GM21576 (cell line): ENCODE measurements at regions not wholly inside any gene's neighbourhood (a gene's known extent, or its start where the extent isn't known, plus 50 kb on each side); places are given as distances from the start of the nearest gene placed in this dataset.

Source experiments
- ATAC-seq: cut with Tn5 transposase; IDR thresholded peaks from one replicate; pipeline ENCODE4 v1.9.1; 2021; ENCODE audit warnings: mild to moderate bottlenecking, moderate library complexity; ENCODE audit not compliant: unreplicated experiment

DNA sequence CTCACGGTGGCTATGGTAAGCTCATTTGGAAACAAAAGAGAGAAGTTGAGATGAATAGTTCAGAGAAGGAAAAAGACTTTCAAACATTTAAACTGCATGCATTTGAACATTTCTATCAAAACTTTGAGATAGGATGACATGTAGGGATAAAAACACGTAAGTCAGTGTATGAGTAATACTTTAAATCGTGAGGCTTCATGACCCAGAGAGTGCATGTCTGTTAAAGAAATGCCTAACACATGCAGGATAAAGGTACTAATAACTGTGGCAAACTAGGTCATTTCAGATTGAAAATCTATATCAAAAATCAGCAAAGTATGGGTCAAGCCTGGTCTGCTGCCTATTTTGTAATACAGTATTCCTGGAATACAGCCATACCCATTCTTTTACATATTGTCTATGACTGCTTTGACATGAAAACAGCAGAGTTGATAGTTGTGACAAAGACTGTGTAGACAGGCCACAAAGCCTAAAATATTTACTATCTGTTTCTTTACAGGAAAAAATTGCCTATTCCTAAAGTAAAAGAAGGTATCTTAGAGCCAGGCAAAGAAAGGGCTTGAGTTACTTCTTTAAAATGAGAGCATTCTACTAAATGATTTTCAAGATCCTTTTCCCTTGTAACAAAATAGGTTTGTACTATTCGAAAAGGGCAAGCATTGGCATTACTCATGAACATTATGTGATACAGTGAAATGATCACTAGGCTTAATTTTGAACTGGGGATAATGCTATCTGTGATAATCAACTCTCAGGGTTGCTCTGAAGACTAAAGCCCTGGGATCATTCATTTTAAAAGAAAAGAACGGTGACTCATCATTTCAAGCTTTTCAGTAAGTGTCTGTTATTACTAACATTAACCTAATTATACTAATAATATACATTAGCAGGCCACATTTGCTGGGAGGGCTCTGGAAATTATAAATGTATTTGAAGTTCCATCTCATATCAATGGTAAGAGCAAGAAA, 185.9 kb downstream of the CRPPA start:
- no peak for ATAC-seq

DNA sequence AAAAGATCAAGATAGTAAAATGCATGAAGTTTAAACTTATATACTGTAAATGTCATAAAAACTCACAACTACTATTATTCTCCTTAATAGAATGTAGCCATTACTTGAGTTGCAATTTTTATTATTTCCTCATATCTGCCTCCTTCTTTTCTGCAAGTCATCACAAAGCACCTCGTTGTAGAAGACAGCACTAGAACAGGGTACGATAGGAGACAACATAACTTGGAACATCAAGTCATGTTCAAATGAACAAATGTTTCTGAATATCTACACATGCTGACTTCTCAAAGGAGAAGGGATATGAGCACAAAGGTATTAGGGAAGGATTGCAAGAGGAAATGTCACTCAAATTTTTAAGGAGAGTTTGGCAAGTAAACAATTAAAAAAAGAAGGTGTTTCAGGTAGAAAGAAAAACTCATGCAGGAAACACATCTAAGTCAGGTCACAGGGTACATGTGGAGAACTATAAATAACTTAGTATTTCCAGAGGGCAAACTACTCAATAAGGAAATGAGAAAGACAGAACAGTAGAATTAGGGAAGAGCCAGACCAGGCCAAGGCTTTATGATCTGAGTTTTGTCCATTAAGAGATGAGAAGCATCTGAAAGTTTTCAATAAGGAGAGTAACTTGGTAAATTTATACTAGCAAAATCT, 186.7 kb downstream of the CRPPA start:
- no peak for ATAC-seq

DNA sequence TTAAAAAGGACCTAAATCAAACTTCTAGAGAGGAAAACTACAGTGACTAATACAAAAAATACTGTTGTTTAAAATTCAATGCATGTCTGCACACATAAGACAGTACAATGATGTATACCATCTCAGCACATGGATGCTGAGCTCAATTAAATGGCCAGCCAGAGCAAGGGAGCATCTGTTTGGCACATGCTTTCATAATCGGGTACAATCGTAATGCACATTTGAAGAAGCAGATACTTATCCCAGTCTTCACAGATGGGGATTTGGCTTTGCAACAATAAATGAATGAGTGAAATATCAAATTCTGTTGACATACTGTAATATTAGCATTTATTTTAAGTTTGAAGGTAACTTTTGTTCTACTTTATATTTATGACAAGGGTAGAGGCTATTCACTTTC, 187.8 kb downstream of the CRPPA start:
- ATAC-seq: no peak

DNA sequence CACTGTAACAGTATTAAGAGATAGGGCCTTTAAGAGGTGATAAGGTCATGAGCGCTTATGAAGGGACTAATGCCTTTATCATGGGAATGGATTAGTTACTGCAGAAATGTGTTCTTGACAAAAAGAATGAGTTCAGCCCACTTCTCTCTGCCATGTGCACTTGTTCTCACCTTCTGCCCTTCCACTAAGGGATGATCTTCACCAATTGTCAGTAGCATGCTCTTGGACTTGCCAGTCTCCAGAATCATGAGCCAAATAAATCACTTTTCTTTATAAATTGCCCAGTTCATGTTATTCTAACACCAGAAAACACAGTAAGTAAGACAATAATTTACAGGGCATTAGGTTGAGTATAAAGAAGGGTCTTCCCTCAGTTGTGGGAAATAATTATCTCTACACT, 189.1 kb downstream of the CRPPA start:
- ATAC-seq: no peak

DNA sequence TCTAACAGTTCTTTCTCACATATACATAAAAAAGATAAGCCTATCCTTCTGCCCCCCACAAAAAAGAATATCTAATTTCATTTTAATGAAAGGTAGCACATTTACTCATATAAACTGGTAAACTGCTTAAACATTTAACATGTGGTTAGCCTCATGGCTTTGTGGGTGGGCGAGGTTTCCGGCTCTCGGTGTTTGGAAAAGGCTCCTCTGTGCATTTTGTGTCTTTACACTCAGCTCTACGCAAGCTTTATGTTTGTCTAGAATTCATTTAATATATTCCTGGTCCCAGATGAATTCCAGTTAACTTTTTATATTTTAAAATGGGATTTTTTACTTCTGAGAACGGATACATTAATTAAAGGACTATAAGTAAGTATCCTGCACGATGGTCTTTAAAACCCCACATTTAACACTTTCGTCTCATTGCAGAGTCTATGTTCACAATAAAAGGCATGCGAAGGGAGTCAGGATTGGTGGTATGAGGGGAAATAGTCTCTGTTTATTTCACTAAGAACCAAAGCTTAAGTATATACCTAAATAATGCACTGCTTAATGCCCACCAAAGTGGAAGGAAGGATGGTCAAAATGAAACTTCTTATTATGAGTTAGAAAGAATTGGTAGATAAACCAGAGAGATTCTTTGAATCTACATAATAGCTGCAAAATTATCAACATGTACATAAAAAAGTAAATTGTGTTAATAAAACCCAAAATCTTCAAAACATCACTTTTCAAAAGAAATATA, 197.2 kb downstream of the CRPPA start:
- ATAC-seq: no peak

DNA sequence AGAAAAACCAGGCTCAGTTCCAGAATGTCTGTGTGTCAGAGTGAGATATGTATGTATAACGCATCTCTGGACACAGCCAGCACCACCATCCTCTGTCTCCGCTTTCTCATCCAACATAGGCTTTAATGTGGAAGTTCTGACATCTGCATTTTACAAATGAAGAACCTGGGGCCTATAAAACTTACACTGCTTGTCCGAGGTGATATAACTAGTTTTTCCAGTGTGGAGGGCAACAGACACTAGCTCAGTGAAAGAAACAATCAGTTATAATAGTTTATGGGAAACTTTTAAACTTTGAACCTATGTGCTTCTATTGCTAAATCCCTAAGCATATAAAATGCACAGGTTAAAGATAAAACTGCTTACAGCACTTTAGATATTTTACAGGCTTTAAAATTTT, 208.7 kb downstream of the CRPPA start:
- ATAC-seq: no peak

DNA sequence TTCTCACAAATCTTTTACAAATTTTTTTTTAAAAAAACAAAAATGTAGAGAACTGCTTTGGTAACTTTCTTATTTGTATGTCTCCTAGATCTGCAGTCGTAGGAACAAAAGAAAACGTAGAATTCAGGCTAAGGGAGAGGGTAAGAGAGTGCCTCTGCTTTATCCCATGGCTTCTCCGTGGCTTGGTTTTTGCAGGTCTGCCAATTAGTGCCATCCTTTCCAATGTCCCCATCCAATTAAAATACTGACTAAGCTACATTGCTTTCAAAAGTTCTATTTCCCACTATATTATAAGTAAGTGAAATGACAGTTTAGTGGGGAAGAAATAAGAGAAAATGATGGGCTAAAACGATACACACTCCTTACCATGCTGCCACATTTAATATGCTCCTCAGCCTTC, 209.3 kb downstream of the CRPPA start:
- no peak for ATAC-seq

DNA sequence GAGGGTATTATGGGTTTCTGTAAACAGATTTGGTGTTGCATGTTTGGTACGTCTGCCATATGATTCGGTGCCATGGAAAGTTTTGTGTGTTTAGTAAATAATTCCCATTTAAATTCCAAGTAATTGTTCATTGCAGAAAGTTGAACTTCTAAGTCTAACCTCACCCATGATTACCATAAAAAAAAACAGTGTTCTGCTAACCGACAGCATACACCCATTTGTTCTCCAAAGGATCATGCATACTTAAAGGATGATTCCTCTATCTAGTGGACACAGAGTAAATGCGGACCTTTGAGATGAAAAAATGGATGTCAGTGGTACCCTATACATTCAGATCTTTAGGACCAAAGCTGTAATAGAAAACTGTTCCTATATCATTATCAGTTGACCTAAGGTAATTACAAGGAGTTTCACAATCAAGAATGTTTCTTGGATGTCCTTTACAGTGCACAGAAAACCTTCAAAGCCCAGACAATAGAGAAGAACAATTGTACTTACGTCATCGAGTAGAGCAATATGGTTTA, 209.9 kb downstream of the CRPPA start:
- no peak for ATAC-seq

DNA sequence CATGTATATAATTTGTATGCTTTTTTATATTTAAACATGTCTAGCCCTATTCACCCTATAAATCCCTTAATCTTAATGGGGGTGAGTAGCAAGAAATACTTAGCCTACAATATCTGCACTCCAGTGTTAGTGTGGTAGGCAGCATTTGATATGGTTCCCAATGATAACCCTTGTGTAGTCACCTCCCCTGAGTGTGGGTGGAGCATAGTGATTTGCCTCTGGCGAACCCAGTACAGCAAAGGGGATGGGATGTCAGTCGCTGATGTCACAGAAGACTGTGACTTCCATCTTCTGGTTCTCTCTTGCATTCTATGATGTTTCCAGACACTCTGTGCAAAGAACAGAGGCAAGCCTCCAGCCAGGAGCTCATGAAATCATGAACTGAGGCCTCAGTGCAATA, 211.2 kb downstream of the CRPPA start:
- no peak for ATAC-seq

DNA sequence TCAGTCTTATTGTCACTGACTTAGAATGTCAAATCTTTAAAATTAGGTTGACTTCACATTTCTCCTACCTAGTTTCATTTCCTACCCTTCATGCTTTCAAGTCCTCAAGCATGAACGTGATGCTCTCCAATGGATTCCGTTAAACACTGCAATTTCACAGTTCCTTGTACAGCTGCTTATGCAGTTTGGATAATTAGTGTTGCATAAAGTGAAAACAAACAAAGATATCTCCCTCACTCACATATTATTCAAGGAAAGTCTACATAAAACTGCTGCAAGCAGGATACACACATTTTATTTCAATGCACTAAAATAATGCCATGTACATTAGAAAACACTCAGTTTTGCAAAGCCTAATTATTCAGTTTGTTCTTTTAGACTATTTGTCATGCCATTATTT, 214.0 kb downstream of the CRPPA start:
- ATAC-seq: no peak

DNA sequence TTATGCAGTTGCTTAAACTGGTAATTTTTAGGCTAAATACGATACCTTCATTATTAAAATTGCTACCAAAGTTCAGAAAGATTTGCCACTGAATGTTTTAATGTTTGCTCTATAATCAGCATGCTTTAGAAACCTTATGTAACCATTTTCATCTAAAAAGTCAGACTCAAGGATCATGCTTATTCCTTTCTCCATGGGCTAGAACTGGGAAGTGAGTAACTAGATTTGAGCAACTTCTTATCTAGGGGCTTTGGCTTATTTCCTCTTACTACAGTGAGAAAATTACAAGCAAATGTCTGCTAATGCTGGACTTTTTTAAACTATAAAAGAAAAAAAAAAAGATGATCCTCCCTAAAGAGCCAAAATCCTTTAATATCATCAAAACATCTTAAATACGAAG, 215.9 kb downstream of the CRPPA start:
- no peak for ATAC-seq

DNA sequence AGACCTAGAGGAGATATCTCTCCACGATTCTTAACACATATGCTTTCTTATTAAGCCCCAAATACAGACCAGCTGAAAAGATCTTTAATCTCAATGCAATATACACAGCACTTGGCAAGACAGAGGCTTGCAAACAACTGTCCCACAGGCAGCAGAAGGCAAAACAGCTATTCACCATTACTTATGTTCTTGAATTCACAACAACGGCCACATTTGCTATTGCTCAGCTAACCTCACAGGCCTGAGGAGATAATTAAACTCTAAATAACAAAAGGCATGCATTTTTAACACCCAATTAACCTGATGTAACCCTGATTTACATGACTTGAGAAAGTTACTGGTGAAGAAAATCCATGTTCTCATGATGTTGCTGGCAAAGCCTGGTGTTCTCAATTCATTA, 216.4 kb downstream of the CRPPA start:
- ATAC-seq: no peak

DNA sequence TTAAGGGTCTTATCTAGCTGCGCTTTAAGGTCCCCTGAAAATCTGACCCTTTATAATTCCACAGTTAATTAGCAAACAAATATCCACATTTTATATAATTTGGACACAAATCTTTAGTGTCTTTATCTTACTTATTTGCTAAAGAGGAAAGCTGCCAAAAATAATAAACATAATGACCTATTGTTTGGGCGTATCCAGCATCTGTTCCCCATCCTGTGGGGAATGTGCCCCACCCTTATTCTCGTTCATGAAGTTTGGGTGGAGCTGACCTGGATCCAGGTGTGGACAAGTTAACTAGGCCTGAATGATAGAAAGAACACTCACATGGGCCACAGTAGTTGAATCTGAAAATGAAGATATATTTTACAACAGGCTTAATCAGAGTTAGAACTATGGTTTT, 218.3 kb downstream of the CRPPA start:
- no peak for ATAC-seq

DNA sequence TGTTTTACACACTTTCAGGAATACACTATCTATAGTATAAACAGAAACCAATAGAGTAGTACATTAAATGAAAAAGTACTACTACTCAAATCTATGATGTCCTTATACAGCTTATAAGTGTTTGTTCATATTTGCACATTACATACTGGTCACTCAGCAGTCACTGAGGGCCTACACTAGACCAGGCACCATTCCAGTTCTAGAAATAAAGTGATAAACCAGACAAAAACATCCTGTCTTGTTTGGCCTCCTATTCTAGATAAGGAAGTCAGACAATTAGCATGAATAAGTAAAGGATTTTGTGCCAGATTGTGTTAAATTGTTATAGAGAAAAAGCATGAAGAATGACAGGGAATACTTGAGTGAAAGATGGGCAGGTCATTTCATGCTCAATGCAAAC, 219.0 kb downstream of the CRPPA start:
- ATAC-seq: no peak

DNA sequence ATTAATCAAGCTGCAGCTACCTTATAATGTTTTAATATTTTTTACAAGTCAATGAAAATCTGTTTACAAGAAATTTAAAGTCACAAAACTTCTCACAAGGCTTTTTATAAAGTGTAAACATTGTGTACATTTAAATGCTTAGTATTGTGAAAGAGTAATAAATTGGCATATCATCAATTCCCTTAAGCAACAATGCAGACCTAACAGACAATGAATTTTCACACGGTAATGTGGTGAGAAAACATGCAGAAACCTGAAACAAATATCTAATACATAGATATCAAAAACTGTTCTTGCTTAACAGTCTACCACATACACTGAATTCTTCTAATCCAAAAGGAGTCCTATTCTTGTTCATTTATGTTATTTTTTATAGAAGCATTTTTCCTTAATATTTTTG, 220.7 kb downstream of the CRPPA start:
- ATAC-seq: no peak

DNA sequence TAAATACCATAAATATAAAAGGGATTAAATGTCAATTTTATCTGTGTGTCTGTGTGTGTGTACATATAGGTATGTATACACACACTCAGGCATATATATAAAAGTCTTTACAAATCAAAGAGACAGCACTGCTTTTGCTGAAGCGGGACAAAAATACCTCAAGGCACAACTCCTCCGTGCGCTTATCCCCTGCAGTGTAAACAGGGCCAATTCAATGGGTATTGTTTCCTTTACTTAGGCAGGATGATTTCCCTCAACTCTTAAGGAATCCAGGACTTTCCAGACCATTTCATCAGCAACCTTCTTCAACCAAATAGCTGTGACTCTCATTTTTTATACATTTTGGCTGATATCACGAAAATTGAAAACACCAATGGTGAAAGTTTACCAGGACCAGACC, 227.7 kb downstream of the CRPPA start:
- no peak for ATAC-seq

DNA sequence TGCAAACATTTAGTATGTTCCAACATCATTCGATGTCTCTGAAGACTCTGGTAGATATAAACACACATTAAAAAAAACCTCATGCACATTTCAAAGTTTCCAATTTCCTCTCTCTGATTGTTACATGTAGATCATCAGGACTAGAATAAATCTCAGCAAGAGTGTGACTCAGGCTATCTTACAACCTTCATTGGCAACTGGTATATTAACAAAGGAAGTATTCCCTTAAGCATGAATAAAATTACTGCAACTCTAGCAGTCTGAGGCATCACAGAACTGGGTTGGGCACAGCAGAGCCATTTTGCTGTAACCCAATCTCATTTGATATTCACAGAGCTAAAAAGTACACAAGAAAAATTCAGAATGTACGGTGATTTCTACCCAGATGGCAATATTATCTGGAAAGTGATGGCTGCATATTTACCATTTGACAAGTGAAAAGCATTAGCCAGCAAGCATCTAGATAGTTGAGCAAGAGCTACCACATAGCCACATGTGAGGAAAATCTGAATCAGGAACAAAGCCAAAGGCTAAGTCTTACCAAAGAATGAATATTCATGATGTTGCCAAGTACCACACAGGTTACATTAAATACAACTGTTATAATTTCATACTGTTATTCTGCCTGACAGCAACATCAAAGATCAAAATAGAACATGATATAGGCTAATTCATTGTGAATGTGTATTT, 232.2 kb downstream of the CRPPA start:
- ATAC-seq: no peak

DNA sequence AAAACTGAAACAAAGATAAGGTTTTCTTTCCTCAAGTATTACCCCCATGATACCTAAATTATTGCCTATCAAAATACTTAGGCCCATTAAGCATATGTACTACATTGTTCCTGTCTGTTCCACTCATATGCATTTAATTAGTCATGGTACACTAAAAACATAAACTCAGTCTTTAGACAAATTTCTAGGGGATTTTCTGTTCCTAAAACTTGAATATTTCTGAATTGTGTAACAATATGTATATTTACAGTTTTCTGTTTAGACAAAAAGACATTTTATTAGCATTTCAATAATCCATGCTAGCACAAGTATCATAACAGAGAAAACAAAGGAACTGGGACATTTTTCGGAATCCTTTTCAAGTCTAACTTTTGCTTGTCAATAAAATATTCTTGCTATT, 234.2 kb downstream of the CRPPA start:
- ATAC-seq: no peak

DNA sequence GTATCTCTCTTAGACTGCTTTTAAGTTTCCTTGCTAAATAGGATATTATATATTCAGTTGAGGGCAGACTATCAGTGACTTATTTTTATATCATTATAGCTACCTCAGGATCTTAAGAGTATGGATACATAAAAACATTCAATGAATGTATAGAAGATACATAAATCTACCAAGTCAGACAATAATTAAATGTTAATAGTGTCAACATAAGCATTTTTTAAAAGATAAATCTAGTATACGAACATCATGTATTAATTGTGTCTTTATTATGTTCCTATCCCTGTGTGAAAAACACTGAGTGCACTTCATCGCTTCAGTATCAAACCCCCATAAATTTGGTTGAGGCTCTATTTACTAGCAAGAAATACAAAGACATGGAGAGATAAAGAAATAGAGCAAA, 242.8 kb downstream of the CRPPA start:
- ATAC-seq: no peak

DNA sequence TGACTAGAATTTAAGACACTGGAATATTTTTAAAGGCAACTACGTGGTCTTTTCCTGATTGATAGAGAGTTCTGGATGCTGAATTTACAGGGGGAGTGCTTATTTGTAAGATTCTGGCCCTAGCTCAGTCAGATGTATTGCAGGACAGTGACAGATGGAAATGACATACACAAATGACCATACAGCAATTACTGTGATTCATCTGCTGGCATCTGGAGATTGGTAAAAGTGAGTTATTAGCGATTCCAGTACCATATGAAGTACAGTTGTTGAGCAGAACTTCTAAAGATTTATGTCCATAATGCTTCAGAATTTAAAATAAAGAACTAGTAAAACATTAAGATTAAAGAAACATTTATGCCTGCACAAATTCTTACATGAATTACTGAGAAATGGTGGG, 243.2 kb downstream of the CRPPA start:
- ATAC-seq: no peak

DNA sequence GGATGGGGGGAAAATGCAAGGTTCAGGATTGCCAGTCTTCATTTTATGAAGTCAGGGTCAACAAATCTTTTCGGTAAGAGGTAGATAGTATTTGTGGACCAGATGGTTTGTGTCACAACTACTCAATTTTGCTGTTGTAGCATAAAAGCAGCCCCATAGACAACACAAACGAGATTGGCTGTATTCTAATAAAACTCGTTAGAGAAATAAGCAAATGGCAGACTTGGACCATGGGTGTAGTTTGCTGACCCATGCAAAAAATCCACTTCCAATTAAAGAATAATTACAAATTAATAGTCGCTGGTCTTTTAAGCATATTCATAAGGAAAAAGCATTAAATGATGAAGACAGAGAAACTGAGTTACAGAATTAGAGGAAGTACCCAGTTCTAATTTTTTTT, 247.1 kb downstream of the CRPPA start:
- no peak for ATAC-seq
